Stomach (tissue), 8 donors: ENCODE measurements at regions not wholly inside any gene's neighbourhood (a gene's known extent, or its start where the extent isn't known, plus 50 kb on each side); places are given as distances from the start of the nearest gene placed in this dataset.

Experiments used
- DNase-seq, 2 donors: peaks; one replicate each; pipeline versions ENCODE4 v3.0.0 to v3.0.0-alpha.2; 2013 to 2019
- H3K27ac ChIP-seq, 5 donors: fragments of 200-600 bp in 4 of 5; sonication (generic) in 4 of 5; one replicate each; pipeline ENCODE4 v1.5.1; 2013 to 2019; ENCODE audit warnings: mild to moderate bottlenecking in 1 of 5, moderate library complexity in 1 of 5
- H3K27me3 ChIP-seq, 3 donors: fragments of 200-600 bp; sonication (generic); one replicate each; pipeline ENCODE4 v1.5.1; 2017 to 2019; ENCODE audit warnings: mixed run types in 1 of 3
- H3K36me3 ChIP-seq, 4 donors: fragments of 200-600 bp; sonication (generic); 1 replicate in 3 of 4; 2 replicates in 1 of 4; pipeline ENCODE4 v1.5.1; 2016 to 2019
- H3K4me1 ChIP-seq, 4 donors: fragments of 200-600 bp; sonication (generic); one replicate each; pipeline ENCODE4 v1.5.1; 2016 to 2019
- H3K4me3 ChIP-seq, 4 donors: fragments of 200-600 bp; sonication (generic) in 3 of 4; one replicate each; pipeline ENCODE4 v1.5.1; 2016 to 2019; ENCODE audit warnings: mild to moderate bottlenecking in 1 of 4
- H3K9me3 ChIP-seq, 4 donors: fragments of 200-600 bp; sonication (generic); one replicate each; pipeline ENCODE4 v1.5.1; 2016 to 2019
- CTCF ChIP-seq, 7 experiments: fragments of 450-650 bp in 4 of 7; fragments of 200-600 bp in 3 of 7; sonication (generic) in 3 of 7; IDR thresholded peaks; one replicate each; pipeline ENCODE4 v1.5.1; 2016 to 2019; ENCODE audit warnings: antibody characterized with exemption in 7 of 7, control low read depth in 2 of 7, mild to moderate bottlenecking in 1 of 7
- EP300 ChIP-seq: sonication (generic); formaldehyde crosslinking; IDR thresholded peaks from one replicate; pipeline ENCODE4 v1.6.1; 2017; ENCODE audit warnings: antibody characterized with exemption
- POLR2A ChIP-seq, 4 donors: fragments of 450-650 bp; IDR thresholded peaks; one replicate each; pipeline ENCODE4 v1.6.1; 2016; ENCODE audit warnings: antibody characterized with exemption in 4 of 4, control low read depth in 2 of 4, mild to moderate bottlenecking in 1 of 4, moderate library complexity in 1 of 4
- POLR2AphosphoS5 ChIP-seq, 3 donors: sonication (generic); formaldehyde crosslinking; IDR thresholded peaks; one replicate each; pipeline ENCODE4 v1.6.1; 2016; ENCODE audit warnings: antibody characterized with exemption in 3 of 3
- WGBS, 5 donors: extraction: QIAGEN DNeasy Blood & Tissue Kit in 3 of 5; methylation state at CpG; one replicate each; pipeline versions ENCODE4 v1.1.5 to v1.1.7; 2013 to 2018; 5-methylcytosine and 5-hydroxymethylcytosine counted together
- intact Hi-C: fragments of 100-400 bp; cut with DNase I; formaldehyde crosslinking; loops from one replicate; pipeline ENCODE4 v1.15.1; 2023; ENCODE audit warnings: low total_unique reads
- donor health status: healthy with polysubstance abuse.
- donor health status: Bipolar disorder and iron deficiency.
- donor health status: healthy.

DNA sequence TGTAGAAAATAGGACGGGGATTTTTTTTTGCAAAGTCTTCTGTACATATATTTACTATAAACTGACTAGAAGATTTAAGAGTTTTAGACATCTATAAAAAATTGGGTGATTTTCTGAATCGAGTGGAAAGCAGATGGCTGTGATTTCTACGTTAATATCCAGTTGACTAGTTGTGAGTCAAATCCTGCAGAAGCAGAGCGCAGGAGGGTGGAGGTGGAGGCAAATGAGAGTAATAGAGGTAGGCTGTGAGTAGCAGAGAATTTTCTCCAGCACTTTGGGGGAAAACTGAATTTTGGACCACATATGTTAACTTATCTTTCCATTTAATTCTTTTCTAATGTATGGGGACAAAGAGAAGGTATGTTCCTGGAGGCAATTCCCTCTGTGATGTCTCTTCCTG lies 82.1 kb upstream of the SOX3 start:
- H3K9me3 ChIP-seq, result no peaks in the 10 kb centered on the region
- WGBS, 5 donors, result 67 to 89% (median 80%) methylated on average over 4 of the region's 4 CpGs
- no peaks in the 10 kb centered on the region for H3K27me3 ChIP-seq
- no peaks in the 10 kb centered on the region for H3K4me1 ChIP-seq
- intact Hi-C loops, result no loop called here
- no peak for DNase-seq
- TF ChIP-seq POLR2A (IDR thresholded peaks at IDR 0.05) (no peak), POLR2AphosphoS5 (IDR thresholded peaks at IDR 0.05) (no peak), EP300 (no peak), CTCF (IDR thresholded peaks at IDR 0.05) (no peak)
- H3K36me3 ChIP-seq, result no peaks in the 10 kb centered on the region
- H3K4me3 ChIP-seq, result no peak overlapping the region
- no peak overlapping the region for H3K27ac ChIP-seq

DNA sequence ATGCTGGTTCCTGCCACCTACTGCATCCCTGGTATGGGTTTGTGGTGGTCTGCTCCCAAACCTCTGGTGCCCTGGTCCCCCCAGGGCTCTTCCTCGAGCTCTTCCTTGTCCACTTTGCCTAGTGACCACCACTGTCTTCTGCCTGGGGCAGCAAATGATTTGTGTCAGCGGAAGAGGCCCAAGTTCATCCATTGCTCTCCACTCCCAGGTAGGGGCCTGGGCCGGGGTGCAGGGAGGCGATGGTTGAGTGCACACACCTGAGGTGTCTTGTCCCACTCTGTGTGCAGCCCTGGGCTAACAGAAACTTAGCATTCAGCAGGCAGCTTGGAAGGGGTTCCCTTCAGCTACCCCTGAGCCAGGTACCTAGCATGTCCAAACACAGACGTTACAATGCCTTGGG lies 75.6 kb upstream of the SOX3 start:
- intact Hi-C loops, result no loop called here
- no peak for TF ChIP-seq EP300
- TF ChIP-seq POLR2AphosphoS5 (IDR thresholded peaks at IDR 0.05), result no peak
- no peak for TF ChIP-seq POLR2A (IDR thresholded peaks at IDR 0.05)
- TF ChIP-seq CTCF (IDR thresholded peaks at IDR 0.05), result no peak
- WGBS, 5 donors, result 50 to 80% (median 61%) methylated on average over 5 of the region's 5 CpGs
- Histone ChIP-seq H3K36me3 (no peaks in the 10 kb centered on the region), H3K27ac (no peak overlapping the region), H3K4me1 (no peaks in the 10 kb centered on the region), H3K4me3 (no peak overlapping the region), H3K27me3 (no peaks in the 10 kb centered on the region), H3K9me3 (no peaks in the 10 kb centered on the region)
- DNase-seq, result no peak

DNA sequence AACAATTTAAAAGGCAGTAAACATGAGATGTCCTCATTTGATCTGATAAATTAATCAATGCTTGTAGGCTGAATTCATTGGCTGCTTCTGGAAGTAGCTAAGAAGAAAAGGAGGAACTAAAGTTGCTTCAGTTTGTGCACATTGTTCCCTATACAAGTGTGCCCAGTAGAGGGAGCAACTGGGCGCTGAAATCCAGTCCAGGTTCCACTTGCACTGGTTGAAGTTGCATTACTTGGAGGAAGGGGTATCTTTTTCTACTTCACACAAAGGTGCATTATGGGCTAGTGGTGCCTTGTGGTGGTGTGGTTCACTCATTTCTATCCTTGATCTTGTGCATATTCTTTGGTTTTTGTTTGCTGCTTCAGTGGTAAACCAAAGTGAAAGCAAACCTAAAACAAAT lies 67.9 kb upstream of the SOX3 start:
- peak; percentile 49 to 61 for DNase-seq
- intact Hi-C loops, result no loop called here
- Histone ChIP-seq H3K27me3 (no peaks in the 10 kb centered on the region), H3K4me1 (peaks cover 0 to 5% (median 0%) of the 10 kb centered on the region in 4 donors), H3K27ac (no peak overlapping the region), H3K36me3 (no peaks in the 10 kb centered on the region), H3K9me3 (no peaks in the 10 kb centered on the region), H3K4me3 (no peak overlapping the region)
- 0 to 7% (median 4%) methylated on average over 1 of the region's 1 CpG for WGBS, 5 donors
- no peak for TF ChIP-seq POLR2AphosphoS5 (IDR thresholded peaks at IDR 0.05)
- TF ChIP-seq EP300, result no peak
- no peak for TF ChIP-seq POLR2A (IDR thresholded peaks at IDR 0.05)
- peak in 4 of 7 experiments; percentile 20 to 49 (median 29) for TF ChIP-seq CTCF (IDR thresholded peaks at IDR 0.05)

GRCh38 chrX:140563893-140564292 lies 59.0 kb upstream of the SOX3 start:
- H3K27ac ChIP-seq, result no peak overlapping the region
- DNase-seq, result no peak
- H3K27me3 ChIP-seq, result no peaks in the 10 kb centered on the region
- intact Hi-C loops, result no loop called here
- no peaks in the 10 kb centered on the region for H3K36me3 ChIP-seq
- H3K4me3 ChIP-seq, result no peak overlapping the region
- H3K9me3 ChIP-seq, result peaks cover 0 to 10% (median 5%) of the 10 kb centered on the region in 4 donors
- TF ChIP-seq POLR2AphosphoS5 (IDR thresholded peaks at IDR 0.05) (no peak), EP300 (no peak), POLR2A (IDR thresholded peaks at IDR 0.05) (no peak), CTCF (IDR thresholded peaks at IDR 0.05) (no peak)
- H3K4me1 ChIP-seq, result no peaks in the 10 kb centered on the region
- WGBS, 5 donors, result 52 to 86% (median 80%) methylated on average over 1 of the region's 1 CpG
